Endodermal cell (in vitro differentiated cells): ENCODE measurements at regions not wholly inside any gene's neighbourhood (a gene's known extent, or its start where the extent isn't known, plus 50 kb on each side); places are given as distances from the start of the nearest gene placed in this dataset.

ENCODE experiments used
- DNase-seq: peaks from one replicate; pipeline ENCODE4 v3.0.0-alpha.2; 2017
- H3K27ac ChIP-seq: 2 replicates; pipeline ENCODE4 v1.5.1; 2013; ENCODE audit warnings: mild to moderate bottlenecking, low read depth, low read length, moderate library complexity
- H3K27me3 ChIP-seq: 2 replicates; pipeline ENCODE4 v1.6.1; 2013; ENCODE audit warnings: mild to moderate bottlenecking, low read length, moderate library complexity; ENCODE audit not compliant: insufficient read depth, control insufficient read depth, poor library complexity, severe bottlenecking
- H3K36me3 ChIP-seq: 2 replicates; pipeline ENCODE4 v1.7.0; 2013; ENCODE audit warnings: mild to moderate bottlenecking, low read length, moderate library complexity; ENCODE audit not compliant: control insufficient read depth, insufficient read depth
- H3K4me1 ChIP-seq: one replicate; pipeline ENCODE4 v1.7.0; 2013; ENCODE audit warnings: low read length; ENCODE audit not compliant: control insufficient read depth, insufficient read depth
- H3K4me3 ChIP-seq: 2 replicates; pipeline ENCODE4 v1.5.1; 2013; ENCODE audit warnings: mild to moderate bottlenecking, low read length, moderate library complexity
- H3K9ac ChIP-seq: 2 replicates; pipeline ENCODE4 v1.6.1; 2013; ENCODE audit warnings: mild to moderate bottlenecking, low read length, moderate library complexity; ENCODE audit not compliant: poor library complexity, severe bottlenecking; ENCODE audit errors: extremely low read depth
- H3K9me3 ChIP-seq: 2 replicates; pipeline ENCODE4 v1.6.1; 2013; ENCODE audit warnings: mild to moderate bottlenecking, low read length, moderate library complexity; ENCODE audit not compliant: control insufficient read depth
- H3K27ac Mint-ChIP-seq: 2 replicates; pipeline ENCODE4 v1.8.0; 2020; ENCODE audit warnings: mixed read lengths
- H3K27me3 Mint-ChIP-seq: 2 replicates; pipeline ENCODE4 v1.8.0; 2021; ENCODE audit warnings: mild to moderate bottlenecking, mixed read lengths; ENCODE audit not compliant: insufficient read depth
- H3K36me3 Mint-ChIP-seq: 2 replicates; pipeline ENCODE4 v1.8.0; 2020; ENCODE audit warnings: low read depth, mixed read lengths
- H3K4me1 Mint-ChIP-seq: 2 replicates; pipeline ENCODE4 v1.8.0; 2020; ENCODE audit warnings: mixed read lengths
- H3K4me3 Mint-ChIP-seq: 2 replicates; pipeline ENCODE4 v1.8.0; 2020; ENCODE audit warnings: mild to moderate bottlenecking, moderate library complexity, mixed read lengths
- H3K9me3 Mint-ChIP-seq: 2 replicates; pipeline ENCODE4 v1.8.0; 2020; ENCODE audit warnings: mild to moderate bottlenecking, mixed read lengths
- WGBS, 2 experiments: methylation state at CpG; one replicate each; pipeline versions ENCODE4 v1.1.5 to v1.1.7; 2013; ENCODE audit warnings: missing lambda C conversion rate in 2 of 2, mixed read lengths in 1 of 2; ENCODE audit not compliant: insufficient coverage in 1 of 2, insufficient read length in 1 of 2; 5-methylcytosine and 5-hydroxymethylcytosine counted together
- TF ChIP-seq, protein P1 (sequence below): fragments of 200-600 bp; sonication (generic); conservative IDR thresholded peaks from 2 replicates; pipeline ENCODE4 v1.5.0; 2021; ENCODE audit warnings: antibody characterized with exemption, mild to moderate bottlenecking

DNA sequence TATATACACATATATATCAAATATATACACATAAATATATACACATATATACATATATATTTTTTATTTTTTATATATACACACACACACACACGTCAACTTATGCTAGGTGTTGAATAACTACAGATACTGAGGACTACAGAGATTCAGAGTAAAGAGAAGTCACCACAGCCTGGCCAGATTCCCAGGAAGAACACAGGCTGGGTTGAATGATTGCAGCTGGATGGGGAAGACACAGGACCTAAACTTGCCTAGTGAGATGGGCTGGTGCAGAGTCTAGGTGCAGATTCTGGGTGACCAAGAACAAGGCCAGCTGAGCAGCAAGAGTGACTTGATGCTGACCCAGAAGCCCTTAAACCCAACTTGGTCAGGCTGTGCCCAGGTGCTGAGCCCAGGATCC, 241.3 kb downstream of the KCTD12 start:
- no peaks in the 10 kb centered on the region for H3K9me3 Mint-ChIP-seq
- Histone ChIP-seq H3K27me3 (peaks cover 7% of the 10 kb centered on the region), H3K36me3 (no peaks in the 10 kb centered on the region), H3K4me1 (no peaks in the 10 kb centered on the region), H3K9me3 (no peaks in the 10 kb centered on the region), H3K27ac (no peak overlapping the region), H3K9ac (no peak overlapping the region), H3K4me3 (no peak overlapping the region)
- no peak for DNase-seq
- no peak overlapping the region for H3K4me3 Mint-ChIP-seq
- H3K4me1 Mint-ChIP-seq, result no peaks in the 10 kb centered on the region
- H3K36me3 Mint-ChIP-seq, result no peaks in the 10 kb centered on the region
- TF ChIP-seq, protein P1, sequence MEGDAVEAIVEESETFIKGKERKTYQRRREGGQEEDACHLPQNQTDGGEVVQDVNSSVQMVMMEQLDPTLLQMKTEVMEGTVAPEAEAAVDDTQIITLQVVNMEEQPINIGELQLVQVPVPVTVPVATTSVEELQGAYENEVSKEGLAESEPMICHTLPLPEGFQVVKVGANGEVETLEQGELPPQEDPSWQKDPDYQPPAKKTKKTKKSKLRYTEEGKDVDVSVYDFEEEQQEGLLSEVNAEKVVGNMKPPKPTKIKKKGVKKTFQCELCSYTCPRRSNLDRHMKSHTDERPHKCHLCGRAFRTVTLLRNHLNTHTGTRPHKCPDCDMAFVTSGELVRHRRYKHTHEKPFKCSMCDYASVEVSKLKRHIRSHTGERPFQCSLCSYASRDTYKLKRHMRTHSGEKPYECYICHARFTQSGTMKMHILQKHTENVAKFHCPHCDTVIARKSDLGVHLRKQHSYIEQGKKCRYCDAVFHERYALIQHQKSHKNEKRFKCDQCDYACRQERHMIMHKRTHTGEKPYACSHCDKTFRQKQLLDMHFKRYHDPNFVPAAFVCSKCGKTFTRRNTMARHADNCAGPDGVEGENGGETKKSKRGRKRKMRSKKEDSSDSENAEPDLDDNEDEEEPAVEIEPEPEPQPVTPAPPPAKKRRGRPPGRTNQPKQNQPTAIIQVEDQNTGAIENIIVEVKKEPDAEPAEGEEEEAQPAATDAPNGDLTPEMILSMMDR, result no peak
- no peak overlapping the region for H3K27ac Mint-ChIP-seq
- WGBS, 2 experiments, result no CpG with 5 or more reads among the region's 1 CpG
- H3K27me3 Mint-ChIP-seq, result peaks cover 1% of the 10 kb centered on the region

DNA sequence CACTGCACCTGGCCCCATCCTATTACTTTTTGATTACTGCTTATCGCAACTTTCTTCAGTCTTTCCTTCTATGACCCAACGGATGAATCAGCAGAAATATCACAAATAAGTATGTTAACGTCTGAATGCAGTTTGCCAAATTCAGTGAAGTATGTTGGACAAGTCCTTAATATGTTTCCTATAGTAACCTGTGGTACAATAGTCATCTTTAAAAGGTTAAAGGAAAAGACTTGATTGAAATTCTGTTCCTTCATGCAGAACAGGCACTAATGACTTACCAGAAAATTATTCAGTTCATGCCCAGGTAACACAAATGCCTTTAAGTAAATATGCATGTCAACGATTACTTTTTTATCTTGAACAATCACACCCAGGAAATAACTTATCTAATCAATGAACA, 242.6 kb downstream of the KCTD12 start:
- no peak overlapping the region for H3K27ac ChIP-seq
- no peak overlapping the region for H3K9ac ChIP-seq
- no peak for DNase-seq
- WGBS, 2 experiments, result 94 to 97% methylated on average over 3 to 4 of the region's 4 CpGs
- H3K36me3 ChIP-seq, result no peaks in the 10 kb centered on the region
- H3K9me3 ChIP-seq, result no peaks in the 10 kb centered on the region
- Mint-ChIP-seq H3K9me3 (no peaks in the 10 kb centered on the region), H3K4me3 (no peak overlapping the region), H3K27me3 (peaks cover 1% of the 10 kb centered on the region), H3K4me1 (no peaks in the 10 kb centered on the region), H3K36me3 (no peaks in the 10 kb centered on the region), H3K27ac (no peak overlapping the region)
- no peaks in the 10 kb centered on the region for H3K4me1 ChIP-seq
- peaks cover 7% of the 10 kb centered on the region for H3K27me3 ChIP-seq
- TF ChIP-seq, protein P1, result no peak
- H3K4me3 ChIP-seq, result no peak overlapping the region

DNA sequence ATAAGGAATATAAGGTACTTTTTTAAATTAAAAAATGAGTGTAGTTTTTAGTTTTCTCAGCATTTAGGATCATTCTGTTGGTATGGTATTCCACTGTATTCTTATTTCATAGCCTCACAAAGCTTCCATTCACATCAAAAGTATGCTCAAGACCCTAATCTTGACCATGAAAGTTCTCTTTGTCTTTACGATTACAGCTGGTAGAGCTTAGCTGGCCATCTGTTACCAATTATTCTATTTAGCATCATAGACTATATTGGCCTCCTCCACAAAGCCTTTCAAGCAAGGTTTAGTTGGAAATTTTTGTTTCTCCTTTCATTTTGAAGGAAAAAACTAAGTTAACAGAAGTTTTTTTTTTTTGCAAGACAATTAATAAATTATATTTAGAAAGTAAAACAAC, 245.1 kb downstream of the KCTD12 start:
- DNase-seq, result no peak
- no peak overlapping the region for H3K9ac ChIP-seq
- no peaks in the 10 kb centered on the region for H3K9me3 Mint-ChIP-seq
- no peaks in the 10 kb centered on the region for H3K36me3 ChIP-seq
- no peak overlapping the region for H3K27ac ChIP-seq
- 67 to 90% methylated on average over 1 of the region's 1 CpG for WGBS, 2 experiments
- no peak overlapping the region for H3K27ac Mint-ChIP-seq
- H3K4me3 Mint-ChIP-seq, result no peak overlapping the region
- H3K4me3 ChIP-seq, result no peak overlapping the region
- no peaks in the 10 kb centered on the region for H3K9me3 ChIP-seq
- H3K4me1 ChIP-seq, result no peaks in the 10 kb centered on the region
- H3K27me3 Mint-ChIP-seq, result no peaks in the 10 kb centered on the region
- TF ChIP-seq, protein P1, result no peak
- no peaks in the 10 kb centered on the region for H3K27me3 ChIP-seq
- no peaks in the 10 kb centered on the region for H3K4me1 Mint-ChIP-seq
- H3K36me3 Mint-ChIP-seq, result no peaks in the 10 kb centered on the region
